ENCODE measurements at regions not wholly inside any gene's neighbourhood (a gene's known extent, or its start where the extent isn't known, plus 50 kb on each side); places are given as distances from the start of the nearest gene placed in this dataset.

- TF ChIP-seq POLR2A (IDR thresholded peaks at IDR 0.05) (no peak), CTCF (IDR thresholded peaks at IDR 0.05) (no peak), EP300 (IDR thresholded peaks at IDR 0.05) (no peak)
Measured at GRCh38 chr2:121001641-121002040, 266.0 kb downstream of the GLI2 start.
